Aorta (tissue), 5 donors: ENCODE measurements at regions not wholly inside any gene's neighbourhood (a gene's known extent, or its start where the extent isn't known, plus 50 kb on each side); places are given as distances from the start of the nearest gene placed in this dataset.

ENCODE experiments used
- ATAC-seq: fragments of 200-7000 bp; cut with Tn5 transposase; one replicate; pipeline ENCODE4 v1.9.1; 2022; ENCODE audit warnings: moderate library complexity; ENCODE audit not compliant: low FRiP score
- DNase-seq, 2 donors: peaks; one replicate each; pipeline ENCODE4 v3.0.0-alpha.2; 2020
- H3K27ac ChIP-seq, 2 donors: one replicate each; pipeline ENCODE4 v1.5.1; 2013; ENCODE audit warnings: low read length in 2 of 2, mild to moderate bottlenecking in 2 of 2, moderate library complexity in 2 of 2, control low read depth in 1 of 2, inconsistent platforms in 1 of 2, low read depth in 1 of 2
- H3K27me3 ChIP-seq, 2 donors: one replicate each; pipeline ENCODE4 v1.6.1; 2013; ENCODE audit warnings: control low read depth in 1 of 2, low read length in 1 of 2, mild to moderate bottlenecking in 1 of 2, moderate library complexity in 1 of 2; ENCODE audit not compliant: insufficient read depth in 2 of 2, control insufficient read depth in 1 of 2
- H3K36me3 ChIP-seq, 2 donors: one replicate each; pipeline ENCODE4 v1.6.1; 2013; ENCODE audit warnings: control low read depth in 1 of 2, low read length in 1 of 2, mild to moderate bottlenecking in 1 of 2; ENCODE audit not compliant: insufficient read depth in 2 of 2, control insufficient read depth in 1 of 2
- H3K4me1 ChIP-seq, 2 donors: one replicate each; pipeline ENCODE4 v1.6.1; 2013; ENCODE audit warnings: low read length in 2 of 2, control low read depth in 1 of 2, mild to moderate bottlenecking in 1 of 2, moderate library complexity in 1 of 2; ENCODE audit not compliant: insufficient read depth in 2 of 2, control insufficient read depth in 1 of 2
- H3K4me3 ChIP-seq, 2 donors: one replicate each; pipeline ENCODE4 v1.5.1; 2013; ENCODE audit warnings: low read length in 2 of 2, control low read depth in 1 of 2, mild to moderate bottlenecking in 1 of 2
- H3K9me3 ChIP-seq: one replicate; pipeline ENCODE4 v1.6.1; 2013; ENCODE audit warnings: mild to moderate bottlenecking, low read length; ENCODE audit not compliant: control insufficient read depth
- WGBS, 2 donors: extraction: QIAGEN DNeasy Blood & Tissue Kit; methylation state at CpG; one replicate each; pipeline ENCODE4 v1.1.7; 2013; 5-methylcytosine and 5-hydroxymethylcytosine counted together
- intact Hi-C, 2 donors: fragments of 100-400 bp; cut with DNase I; formaldehyde crosslinking; loops; one replicate each; pipeline versions ENCODE4 v1.14.2 to v1.15.0; 2022
- donor health status: healthy with polysubstance abuse.
- donor health status: Bipolar disorder and iron deficiency.
- donor health status: DM: no; HTN: no; CAD: no.
- donor health status: DM: no; HTN: no; CAD: no.
- donor health status: DM: yes; HTN: yes; CAD: no.

DNA sequence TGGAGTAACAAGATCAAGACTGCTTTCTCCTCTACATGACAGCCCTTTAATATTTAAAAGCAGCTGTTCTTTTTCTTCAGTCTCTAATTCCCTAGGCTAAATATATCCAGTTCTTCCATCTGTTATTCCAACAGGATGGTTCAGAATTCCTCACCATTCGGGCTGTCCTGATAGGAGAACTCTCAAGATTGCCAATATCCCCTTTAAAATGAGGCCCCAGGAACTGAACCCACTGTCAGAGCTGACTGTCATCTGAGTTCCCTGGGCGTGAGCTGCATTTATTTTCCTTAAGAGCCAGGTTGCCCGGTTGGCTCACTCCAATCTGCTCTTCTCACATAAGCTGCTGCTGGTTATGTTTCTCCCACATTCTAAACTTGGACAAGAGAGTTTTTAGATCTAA is 177.6 kb downstream of the MIS18A start:
- WGBS, 2 donors: 68 to 82% methylated on average over 3 of the region's 3 CpGs
- Histone ChIP-seq H3K27ac (no peak overlapping the region), H3K27me3 (no peaks in the 10 kb centered on the region), H3K9me3 (no peaks in the 10 kb centered on the region), H3K4me3 (no peak overlapping the region), H3K4me1 (no peaks in the 10 kb centered on the region), H3K36me3 (no peaks in the 10 kb centered on the region)
- intact Hi-C loops: no loop called here
- ATAC-seq: no peak
- no peak for DNase-seq

DNA sequence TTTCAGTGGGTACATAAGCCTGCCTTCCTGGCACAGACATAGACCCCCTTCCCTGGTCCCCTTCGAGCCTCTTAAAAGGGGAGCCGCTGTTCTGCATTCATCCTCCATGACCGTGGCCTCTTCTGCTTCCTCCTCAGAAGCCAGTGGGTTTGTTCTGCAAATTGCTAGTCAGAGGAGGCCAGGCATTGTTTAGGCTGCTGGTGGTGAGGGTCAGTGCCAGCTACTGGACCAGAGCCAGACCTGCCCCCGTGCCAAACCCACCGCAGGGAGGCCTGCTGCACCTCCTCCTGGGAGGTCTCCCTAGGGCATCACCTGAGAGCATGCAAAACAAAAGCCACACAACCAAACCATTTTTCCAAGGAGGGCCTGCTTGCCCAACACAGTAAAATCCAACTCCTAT is 178.4 kb downstream of the MIS18A start:
- ATAC-seq: no peak
- H3K36me3 ChIP-seq: no peaks in the 10 kb centered on the region
- no peaks in the 10 kb centered on the region for H3K4me1 ChIP-seq
- intact Hi-C loops: no loop called here
- H3K27me3 ChIP-seq: no peaks in the 10 kb centered on the region
- WGBS, 2 donors: 60% methylated on average over 5 of the region's 5 CpGs
- no peak overlapping the region for H3K4me3 ChIP-seq
- no peak for DNase-seq
- no peaks in the 10 kb centered on the region for H3K9me3 ChIP-seq
- no peak overlapping the region for H3K27ac ChIP-seq

GRCh38 chr21:32099812-32100416 is 178.9 kb downstream of the MIS18A start:
- Histone ChIP-seq H3K4me3 (no peak overlapping the region), H3K27ac (no peak overlapping the region), H3K36me3 (no peaks in the 10 kb centered on the region), H3K9me3 (no peaks in the 10 kb centered on the region), H3K4me1 (no peaks in the 10 kb centered on the region), H3K27me3 (no peaks in the 10 kb centered on the region)
- WGBS, 2 donors: 94 to 96% methylated on average over 5 of the region's 5 CpGs
- intact Hi-C loops: loop anchor here in 1 of 2 donors (10.0 kb wide), 1 partner anchor 225 kb away; the partner anchor contains the start of gene HUNK
- ATAC-seq: no peak
- DNase-seq: no peak

GRCh38 chr21:32096411-32096810 is 182.4 kb downstream of the MIS18A start:
- no peak overlapping the region for H3K27ac ChIP-seq
- H3K36me3 ChIP-seq: no peaks in the 10 kb centered on the region
- no peaks in the 10 kb centered on the region for H3K4me1 ChIP-seq
- no peaks in the 10 kb centered on the region for H3K9me3 ChIP-seq
- intact Hi-C loops: loop anchor here in 1 of 2 donors (10.0 kb wide), 1 partner anchor 222 kb away; the partner anchor contains the start of gene HUNK
- ATAC-seq (no peak), DNase-seq (no peak)
- WGBS, 2 donors: 68% methylated on average over 3 of the region's 3 CpGs
- no peak overlapping the region for H3K4me3 ChIP-seq
- no peaks in the 10 kb centered on the region for H3K27me3 ChIP-seq

DNA sequence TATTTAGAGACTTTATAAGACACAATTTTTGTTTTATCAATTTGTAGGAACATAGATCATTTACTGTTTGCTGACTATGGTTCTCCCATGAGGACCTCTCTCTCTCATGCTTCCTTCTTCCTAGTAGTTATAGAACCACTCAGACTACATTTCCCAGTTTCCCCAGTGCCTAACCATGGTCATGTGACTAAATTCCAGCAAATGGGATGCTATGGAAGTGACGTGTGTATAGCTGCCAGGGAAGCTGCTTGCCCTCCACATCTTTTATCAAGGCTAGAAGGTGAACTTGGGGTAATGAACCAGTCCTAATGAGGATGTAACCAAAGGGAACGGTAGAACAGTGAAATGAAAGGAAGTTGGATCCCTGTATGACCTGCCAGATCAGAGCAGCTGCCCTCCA is 184.0 kb downstream of the MIS18A start:
- intact Hi-C loops: loop anchor here in 1 of 2 donors (5.0 to 10.0 kb wide), 2 partner anchors 152 to 220 kb away; partner anchors contain the start of gene HUNK

GRCh38 chr21:32093646-32094462 is 185.0 kb downstream of the MIS18A start:
- 95 to 96% methylated on average over 7 of the region's 7 CpGs for WGBS, 2 donors
- no peaks in the 10 kb centered on the region for H3K9me3 ChIP-seq
- no peaks in the 10 kb centered on the region for H3K4me1 ChIP-seq
- no peaks in the 10 kb centered on the region for H3K27me3 ChIP-seq
- DNase-seq (no peak), ATAC-seq (no peak)
- no peak overlapping the region for H3K27ac ChIP-seq
- intact Hi-C loops: loop anchor here in 1 of 2 donors (5.0 to 10.0 kb wide), 2 partner anchors 153 to 219 kb away; partner anchors contain the start of gene HUNK
- H3K36me3 ChIP-seq: no peaks in the 10 kb centered on the region
- no peak overlapping the region for H3K4me3 ChIP-seq

More for the DNA sequence above, 184.0 kb downstream of the MIS18A start:
- H3K27me3 ChIP-seq: no peaks in the 10 kb centered on the region
- 13 to 23% methylated on average over 2 of the region's 2 CpGs for WGBS, 2 donors
- no peaks in the 10 kb centered on the region for H3K9me3 ChIP-seq
- DNase-seq: no peak
- H3K27ac ChIP-seq: no peak overlapping the region
- no peak for ATAC-seq
- H3K4me1 ChIP-seq: no peaks in the 10 kb centered on the region
- H3K36me3 ChIP-seq: no peaks in the 10 kb centered on the region
- no peak overlapping the region for H3K4me3 ChIP-seq

- no peak overlapping the region for H3K4me3 ChIP-seq
- no peak for ATAC-seq
- intact Hi-C loops: loop anchor here in 1 of 2 donors (5.0 to 10.0 kb wide), 2 partner anchors 156 to 216 kb away; partner anchors contain the start of gene HUNK
- H3K4me1 ChIP-seq: no peaks in the 10 kb centered on the region
- no peaks in the 10 kb centered on the region for H3K36me3 ChIP-seq
- WGBS, 2 donors: 83 to 94% methylated on average over 3 of the region's 3 CpGs
- DNase-seq: no peak
- H3K9me3 ChIP-seq: no peaks in the 10 kb centered on the region
- H3K27ac ChIP-seq: no peak overlapping the region
- no peaks in the 10 kb centered on the region for H3K27me3 ChIP-seq
Measured at GRCh38 chr21:32090956-32091355, 187.9 kb downstream of the MIS18A start.

GRCh38 chr21:32089766-32090165 is 189.1 kb downstream of the MIS18A start:
- no peaks in the 10 kb centered on the region for H3K4me1 ChIP-seq
- H3K36me3 ChIP-seq: no peaks in the 10 kb centered on the region
- H3K27me3 ChIP-seq: no peaks in the 10 kb centered on the region
- no peaks in the 10 kb centered on the region for H3K9me3 ChIP-seq
- WGBS, 2 donors: 68 to 69% methylated on average over 2 of the region's 2 CpGs
- DNase-seq: no peak
- H3K4me3 ChIP-seq: no peak overlapping the region
- intact Hi-C loops: loop anchor here in 1 of 2 donors (5.0 to 10.0 kb wide), 2 partner anchors 158 to 215 kb away; partner anchors contain the start of gene HUNK
- no peak for ATAC-seq
- H3K27ac ChIP-seq: no peak overlapping the region
